ENCODE measurements at regions not wholly inside any gene's neighbourhood (a gene's known extent, or its start where the extent isn't known, plus 50 kb on each side); places are given as distances from the start of the nearest gene placed in this dataset.

DNA sequence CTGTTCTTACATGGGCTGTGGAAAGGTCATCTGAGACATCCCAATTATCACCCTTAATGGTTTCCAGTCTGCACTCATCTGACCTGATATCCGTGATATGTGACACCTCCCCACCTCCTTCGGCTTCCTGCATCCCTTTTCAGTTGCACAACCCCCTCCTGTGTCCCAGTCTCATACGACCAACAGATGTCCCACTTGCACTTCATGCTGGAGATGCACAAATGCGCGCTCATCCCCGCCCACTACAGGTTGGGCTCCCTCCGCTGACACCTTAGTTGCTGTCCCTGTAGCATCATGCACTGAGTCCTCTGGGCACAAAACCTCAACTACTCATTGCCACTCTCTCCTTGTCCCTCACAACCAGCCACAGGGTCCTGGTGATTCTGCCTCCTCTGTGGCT, 94.4 kb downstream of the MIS18A start:
- TF ChIP-seq, protein P1, sequence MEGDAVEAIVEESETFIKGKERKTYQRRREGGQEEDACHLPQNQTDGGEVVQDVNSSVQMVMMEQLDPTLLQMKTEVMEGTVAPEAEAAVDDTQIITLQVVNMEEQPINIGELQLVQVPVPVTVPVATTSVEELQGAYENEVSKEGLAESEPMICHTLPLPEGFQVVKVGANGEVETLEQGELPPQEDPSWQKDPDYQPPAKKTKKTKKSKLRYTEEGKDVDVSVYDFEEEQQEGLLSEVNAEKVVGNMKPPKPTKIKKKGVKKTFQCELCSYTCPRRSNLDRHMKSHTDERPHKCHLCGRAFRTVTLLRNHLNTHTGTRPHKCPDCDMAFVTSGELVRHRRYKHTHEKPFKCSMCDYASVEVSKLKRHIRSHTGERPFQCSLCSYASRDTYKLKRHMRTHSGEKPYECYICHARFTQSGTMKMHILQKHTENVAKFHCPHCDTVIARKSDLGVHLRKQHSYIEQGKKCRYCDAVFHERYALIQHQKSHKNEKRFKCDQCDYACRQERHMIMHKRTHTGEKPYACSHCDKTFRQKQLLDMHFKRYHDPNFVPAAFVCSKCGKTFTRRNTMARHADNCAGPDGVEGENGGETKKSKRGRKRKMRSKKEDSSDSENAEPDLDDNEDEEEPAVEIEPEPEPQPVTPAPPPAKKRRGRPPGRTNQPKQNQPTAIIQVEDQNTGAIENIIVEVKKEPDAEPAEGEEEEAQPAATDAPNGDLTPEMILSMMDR (conservative IDR thresholded peaks at IDR 0.05; ENCODE audit: low read depth, low read length) = no peak
- no peak for TF ChIP-seq EZH2 (IDR thresholded peaks at IDR 0.05; ENCODE audit: borderline replicate concordance, low read depth, low read length, poor library complexity, severe bottlenecking)

All from A673 (cell line).